ENCODE measurements at regions not wholly inside any gene's neighbourhood (a gene's known extent, or its start where the extent isn't known, plus 50 kb on each side); places are given as distances from the start of the nearest gene placed in this dataset.
"Not testable (repeated sequence)": the region's sequence is repeated elsewhere in the genome, so short reads cannot be mapped to it uniquely, and the experiment has no call there.

- no peak for TF ChIP-seq CTCF (IDR thresholded peaks at IDR 0.05; ENCODE audit: low read depth, low read length, missing control alignments)
- no peak for DNase-seq (ENCODE audit: extremely low read depth, low read depth)
- H3K4me3 ChIP-seq (replicated peaks; ENCODE audit: low read depth, low read length) = no peak overlapping the region
These were observed 74.6 kb upstream of the MARK1 start for GRCh38 chr1:220453371-220453770.

- H3K4me3 ChIP-seq (replicated peaks; ENCODE audit: low read depth, low read length) = no peak overlapping the region
- no peak for TF ChIP-seq CTCF (IDR thresholded peaks at IDR 0.05; ENCODE audit: low read depth, low read length, missing control alignments)
- no peak for DNase-seq (ENCODE audit: extremely low read depth, low read depth)
These were observed 76.4 kb upstream of the MARK1 start for GRCh38 chr1:220451532-220451931.

- no peak for DNase-seq (ENCODE audit: extremely low read depth, low read depth)
- H3K4me3 ChIP-seq (replicated peaks; ENCODE audit: low read depth, low read length) = no peak overlapping the region
- TF ChIP-seq CTCF (IDR thresholded peaks at IDR 0.05; ENCODE audit: low read depth, low read length, missing control alignments) = no peak
These were observed 77.0 kb upstream of the MARK1 start for GRCh38 chr1:220450927-220451326.

- no peak overlapping the region for H3K4me3 ChIP-seq (replicated peaks; ENCODE audit: low read depth, low read length)
- no peak for TF ChIP-seq CTCF (IDR thresholded peaks at IDR 0.05; ENCODE audit: low read depth, low read length, missing control alignments)
- DNase-seq (ENCODE audit: extremely low read depth, low read depth) = no peak
These were observed 79.7 kb upstream of the MARK1 start for GRCh38 chr1:220448217-220448616.

- H3K4me3 ChIP-seq (replicated peaks; ENCODE audit: low read depth, low read length); DNase-seq (ENCODE audit: extremely low read depth, low read depth): not testable (repeated sequence)
These were observed 83.3 kb upstream of the MARK1 start for GRCh38 chr1:220444586-220444985.

- no peak for DNase-seq (ENCODE audit: extremely low read depth, low read depth)
- TF ChIP-seq CTCF (IDR thresholded peaks at IDR 0.05; ENCODE audit: low read depth, low read length, missing control alignments) = no peak
These were observed 86.7 kb upstream of the MARK1 start for GRCh38 chr1:220441211-220441610.

GRCh38 chr1:220438741-220439140, 89.2 kb upstream of the MARK1 start:
- no peak for TF ChIP-seq CTCF (IDR thresholded peaks at IDR 0.05; ENCODE audit: low read depth, low read length, missing control alignments)
- H3K4me3 ChIP-seq (replicated peaks; ENCODE audit: low read depth, low read length) = no peak overlapping the region
- DNase-seq (ENCODE audit: extremely low read depth, low read depth) = no peak

More at GRCh38 chr1:220441211-220441610, 86.7 kb upstream of the MARK1 start:
- H3K4me3 ChIP-seq (replicated peaks; ENCODE audit: low read depth, low read length) = no peak overlapping the region

Measured in HFF-Myc (cell line).